GM12874 (cell line): ENCODE measurements at regions not wholly inside any gene's neighbourhood (a gene's known extent, or its start where the extent isn't known, plus 50 kb on each side); places are given as distances from the start of the nearest gene placed in this dataset.

ENCODE experiments used
- CTCF ChIP-seq: IDR thresholded peaks from 2 replicates; pipeline ENCODE4 v1.5.1; 2011; ENCODE audit warnings: low read depth, mild to moderate bottlenecking, control low read depth, low read length, moderate library complexity; ENCODE audit not compliant: insufficient read depth

DNA sequence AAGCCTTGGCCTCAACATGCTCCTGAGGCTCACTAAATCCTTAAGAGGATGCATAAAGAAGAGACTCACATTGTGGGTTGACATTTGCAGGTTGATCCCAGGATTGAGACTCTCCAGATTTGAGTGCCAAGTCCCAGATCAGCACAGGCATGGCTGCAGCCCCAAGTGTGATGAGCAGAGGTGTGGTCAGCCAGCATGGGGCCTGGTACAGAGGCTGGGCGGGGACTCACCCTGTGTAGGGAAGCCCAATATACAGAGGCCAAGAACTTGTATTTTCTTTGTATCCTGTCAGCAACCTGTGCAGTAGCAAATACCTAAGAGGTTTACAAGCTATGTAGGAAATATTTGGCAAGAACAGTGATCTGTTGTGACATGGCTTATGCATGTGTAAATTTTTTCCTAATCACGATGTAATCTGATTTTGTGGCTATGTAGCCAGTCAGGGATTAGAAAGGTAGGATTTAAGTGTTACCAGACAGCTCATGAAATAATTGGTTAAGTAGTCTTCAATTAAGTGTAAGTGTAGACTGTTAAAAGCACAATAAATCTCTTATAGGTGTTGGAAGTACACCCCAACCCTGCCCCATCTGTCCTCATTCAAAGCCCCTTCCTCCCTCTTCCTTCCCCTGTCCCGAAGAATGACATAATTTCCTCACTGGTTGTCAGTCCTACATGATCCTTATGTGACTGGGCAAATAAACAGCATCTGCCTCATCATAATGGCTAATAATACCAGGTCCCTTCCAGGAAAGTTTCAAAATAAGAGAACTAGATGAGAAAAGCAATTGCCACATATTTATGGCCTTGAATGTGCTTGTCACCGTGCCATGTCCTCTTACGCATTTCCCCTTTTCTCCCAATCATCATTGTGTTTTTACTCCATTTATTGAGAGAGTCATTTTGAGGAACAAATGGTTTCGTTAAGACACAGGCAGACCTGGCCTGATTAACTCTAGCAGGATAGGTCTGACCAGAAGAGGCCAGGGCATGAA, 120.9 kb downstream of the HLX start:
- no peak for TF ChIP-seq CTCF

GRCh38 chr1:221001167-221001566, 121.9 kb downstream of the HLX start:
- TF ChIP-seq CTCF, result no peak

- TF ChIP-seq CTCF, result no peak
Observed at GRCh38 chr1:221002601-221003000, 123.4 kb downstream of the HLX start.

- TF ChIP-seq CTCF, result no peak
Observed at GRCh38 chr1:221011145-221011544, 131.9 kb downstream of the HLX start.

DNA sequence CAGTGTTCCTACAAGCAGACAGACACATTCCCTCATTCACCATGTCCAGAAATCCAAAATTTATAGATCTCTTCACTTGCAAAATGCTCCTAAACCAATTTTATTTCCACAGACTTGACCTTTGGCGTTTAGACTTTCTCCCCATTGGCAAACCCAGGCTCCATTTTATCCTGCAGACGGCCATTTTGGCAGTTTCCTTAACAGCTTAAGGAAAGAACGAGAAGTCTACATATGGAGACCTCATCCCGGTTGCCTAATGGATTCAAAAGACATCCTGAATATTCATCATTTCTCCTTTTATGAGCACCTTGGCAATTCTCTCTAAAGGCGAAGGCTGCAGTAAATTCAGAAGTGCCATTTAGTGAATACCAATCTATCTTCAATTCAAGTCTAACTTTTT, 132.9 kb downstream of the HLX start:
- no peak for TF ChIP-seq CTCF

- no peak for TF ChIP-seq CTCF
Observed at GRCh38 chr1:221013691-221014660, 134.7 kb downstream of the HLX start.
